SK-N-MC (cell line): ENCODE measurements at regions not wholly inside any gene's neighbourhood (a gene's known extent, or its start where the extent isn't known, plus 50 kb on each side); places are given as distances from the start of the nearest gene placed in this dataset.

Experiments
- EZH2 ChIP-seq: fragments of 200-600 bp; sonication (generic); IDR thresholded peaks from one replicate; pipeline ENCODE4 v1.6.1; 2017; ENCODE audit warnings: antibody characterized with exemption
- FOXP2 ChIP-seq: optimal IDR thresholded peaks from 2 replicates; pipeline ENCODE3; 2011; ENCODE audit warnings: mild to moderate bottlenecking, moderate library complexity; ENCODE audit not compliant: insufficient read depth; ENCODE audit errors: extremely low read length, control extremely low read depth
- POLR2AphosphoS5 ChIP-seq: IDR thresholded peaks from 2 replicates; pipeline ENCODE4 v1.6.1; 2012; ENCODE audit warnings: mild to moderate bottlenecking, low read depth, low read length, borderline replicate concordance

DNA sequence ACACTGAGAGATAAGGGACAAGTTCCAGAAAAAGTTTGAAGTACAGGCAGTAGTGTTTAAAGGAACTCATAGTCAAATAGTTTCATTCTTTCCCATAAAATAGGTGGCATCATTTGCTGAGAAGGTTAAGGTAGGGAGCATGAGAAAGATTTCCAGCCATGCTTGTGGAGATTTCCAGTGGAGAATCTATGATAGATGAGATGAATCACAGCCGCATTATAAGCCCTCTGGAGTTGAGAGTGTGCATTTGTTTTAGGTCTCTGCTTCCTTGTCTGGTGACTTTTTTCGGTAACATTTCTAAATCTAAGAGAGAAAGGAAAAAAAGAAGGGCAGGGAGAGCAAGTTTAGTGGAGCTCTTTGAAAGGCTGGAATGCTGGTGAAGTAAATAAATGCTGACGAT, 108.7 kb downstream of the DISP1 start:
- TF ChIP-seq EZH2: no peak
- TF ChIP-seq POLR2AphosphoS5: no peak
- no peak for TF ChIP-seq FOXP2
